Peyer's patch (tissue), 4 donors: ENCODE measurements at regions not wholly inside any gene's neighbourhood (a gene's known extent, or its start where the extent isn't known, plus 50 kb on each side); places are given as distances from the start of the nearest gene placed in this dataset.
A peak's percentile ranks its signal among the peaks of the same experiment; 100 is the strongest.

Experiments used
- DNase-seq, 3 donors: peaks; one replicate each; pipeline ENCODE4 v3.0.0-alpha.2; 2017 to 2019
- H3K27ac ChIP-seq, 4 donors: fragments of 200-600 bp; sonication (generic); one replicate each; pipeline ENCODE4 v1.5.1; 2016 to 2019
- H3K27me3 ChIP-seq, 2 donors: fragments of 200-600 bp; sonication (generic); one replicate each; pipeline ENCODE4 v1.5.1; 2019
- H3K36me3 ChIP-seq, 3 donors: fragments of 200-600 bp; sonication (generic); one replicate each; pipeline ENCODE4 v1.5.1; 2016 to 2019
- H3K4me1 ChIP-seq, 4 donors: fragments of 200-600 bp; sonication (generic); one replicate each; pipeline ENCODE4 v1.5.1; 2016 to 2019
- H3K4me3 ChIP-seq, 4 donors: fragments of 200-600 bp; sonication (generic); 1 replicate in 3 of 4; 2 replicates in 1 of 4; pipeline ENCODE4 v1.5.1; 2016 to 2019; ENCODE audit warnings: mild to moderate bottlenecking in 1 of 4
- H3K9me3 ChIP-seq, 4 donors: fragments of 200-600 bp; sonication (generic); one replicate each; pipeline ENCODE4 v1.5.1; 2016 to 2019; ENCODE audit warnings: mild to moderate bottlenecking in 1 of 4
- CTCF ChIP-seq, 6 experiments: fragments of 450-650 bp in 4 of 6; fragments of 200-600 bp in 2 of 6; sonication (generic) in 1 of 6; IDR thresholded peaks; one replicate each; pipeline ENCODE4 v1.5.1; 2017 to 2019; ENCODE audit warnings: antibody characterized with exemption in 6 of 6, mild to moderate bottlenecking in 3 of 6, moderate library complexity in 1 of 6
- POLR2A ChIP-seq, 2 donors: fragments of 450-650 bp; IDR thresholded peaks; one replicate each; pipeline ENCODE4 v1.5.1; 2017; ENCODE audit warnings: antibody characterized with exemption in 2 of 2, mild to moderate bottlenecking in 2 of 2, moderate library complexity in 2 of 2

- TF ChIP-seq POLR2A (IDR thresholded peaks at IDR 0.05) (no peak), CTCF (IDR thresholded peaks at IDR 0.05) (no peak)
- H3K9me3 ChIP-seq: peaks cover 0 to 7% (median 0%) of the 10 kb centered on the region in 4 donors
- no peak for DNase-seq
Observed at GRCh38 chr7:63027075-63027474, 971.6 kb upstream of the ZNF722 start.

GRCh38 chr7:63028376-63029206 lies 970.1 kb upstream of the ZNF722 start:
- no peak overlapping the region for H3K27ac ChIP-seq
- no peaks in the 10 kb centered on the region for H3K36me3 ChIP-seq
- H3K27me3 ChIP-seq: no peaks in the 10 kb centered on the region
- no peak overlapping the region for H3K4me3 ChIP-seq
- H3K9me3 ChIP-seq: peaks cover 0 to 7% (median 2%) of the 10 kb centered on the region in 4 donors
- TF ChIP-seq POLR2A (IDR thresholded peaks at IDR 0.05) (no peak), CTCF (IDR thresholded peaks at IDR 0.05) (no peak)
- no peak for DNase-seq
- no peaks in the 10 kb centered on the region for H3K4me1 ChIP-seq

More at GRCh38 chr7:63027075-63027474, 971.6 kb upstream of the ZNF722 start:
- Histone ChIP-seq H3K27me3 (no peaks in the 10 kb centered on the region), H3K4me3 (no peak overlapping the region), H3K4me1 (no peaks in the 10 kb centered on the region), H3K27ac (no peak overlapping the region), H3K36me3 (no peaks in the 10 kb centered on the region)

GRCh38 chr7:63029207-63029522 lies 969.5 kb upstream of the ZNF722 start:
- H3K4me1 ChIP-seq: no peaks in the 10 kb centered on the region
- H3K27ac ChIP-seq: no peak overlapping the region
- no peak overlapping the region for H3K4me3 ChIP-seq
- DNase-seq: no peak
- no peaks in the 10 kb centered on the region for H3K27me3 ChIP-seq
- peaks cover 0 to 7% (median 2%) of the 10 kb centered on the region in 4 donors for H3K9me3 ChIP-seq
- TF ChIP-seq POLR2A (IDR thresholded peaks at IDR 0.05): no peak
- no peak for TF ChIP-seq CTCF (IDR thresholded peaks at IDR 0.05)
- H3K36me3 ChIP-seq: no peaks in the 10 kb centered on the region

- no peak overlapping the region for H3K4me3 ChIP-seq
- DNase-seq: no peak
- H3K27me3 ChIP-seq: no peaks in the 10 kb centered on the region
- TF ChIP-seq CTCF (IDR thresholded peaks at IDR 0.05) (no peak), POLR2A (IDR thresholded peaks at IDR 0.05) (no peak)
- peaks cover 0 to 5% (median 0%) of the 10 kb centered on the region in 4 donors for H3K9me3 ChIP-seq
- H3K4me1 ChIP-seq: no peaks in the 10 kb centered on the region
- H3K36me3 ChIP-seq: no peaks in the 10 kb centered on the region
- no peak overlapping the region for H3K27ac ChIP-seq
Observed at GRCh38 chr7:63030061-63030460, 968.6 kb upstream of the ZNF722 start.

GRCh38 chr7:63031838-63032436 lies 966.7 kb upstream of the ZNF722 start:
- no peak overlapping the region for H3K4me3 ChIP-seq
- H3K9me3 ChIP-seq: peaks cover 0 to 5% (median 0%) of the 10 kb centered on the region in 4 donors
- H3K27me3 ChIP-seq: no peaks in the 10 kb centered on the region
- DNase-seq: peak in 1 of 3 donors; percentile 21
- no peaks in the 10 kb centered on the region for H3K4me1 ChIP-seq
- H3K27ac ChIP-seq: no peak overlapping the region
- no peaks in the 10 kb centered on the region for H3K36me3 ChIP-seq
- TF ChIP-seq CTCF (IDR thresholded peaks at IDR 0.05): no peak
- no peak for TF ChIP-seq POLR2A (IDR thresholded peaks at IDR 0.05)
